OCI-LY1 (cell line): ENCODE measurements at regions not wholly inside any gene's neighbourhood (a gene's known extent, or its start where the extent isn't known, plus 50 kb on each side); places are given as distances from the start of the nearest gene placed in this dataset.

ENCODE experiments used
- H2AFZ ChIP-seq: fragments of 200-600 bp; sonication (generic), shearing (Covaris generic); 2 replicates; pipeline ENCODE4 v1.6.0; 2014; ENCODE audit warnings: antibody characterized with exemption, mild to moderate bottlenecking, low read length
- H3F3A ChIP-seq: fragments of 200-600 bp; sonication (generic), shearing (Covaris generic); 2 replicates; pipeline ENCODE4 v1.6.0; 2014; ENCODE audit warnings: mild to moderate bottlenecking, antibody characterized with exemption, low read length, moderate library complexity; ENCODE audit not compliant: insufficient read depth
- H3K27ac ChIP-seq: fragments of 200-600 bp; sonication (generic); 2 replicates; pipeline ENCODE4 v1.5.1; 2014; ENCODE audit warnings: low read length, mixed run types, mild to moderate bottlenecking, low read depth; ENCODE audit not compliant: poor library complexity, severe bottlenecking
- H3K27me3 ChIP-seq: fragments of 200-600 bp; sonication (generic); 2 replicates; pipeline ENCODE4 v1.6.0; 2014; ENCODE audit warnings: antibody characterized with exemption, mild to moderate bottlenecking, low read length, moderate library complexity; ENCODE audit not compliant: insufficient read depth
- H3K36me3 ChIP-seq: fragments of 200-600 bp; sonication (generic); 2 replicates; pipeline ENCODE4 v1.6.1; 2014; ENCODE audit warnings: mild to moderate bottlenecking, antibody characterized with exemption, low read length, moderate library complexity, mixed read lengths; ENCODE audit not compliant: insufficient read depth
- H3K4me1 ChIP-seq: fragments of 200-600 bp; sonication (generic); 2 replicates; pipeline ENCODE4 v1.5.1; 2014; ENCODE audit warnings: mild to moderate bottlenecking, low read length, moderate library complexity; ENCODE audit not compliant: insufficient read depth, severe bottlenecking
- H3K4me2 ChIP-seq: fragments of 200-600 bp; sonication (generic), shearing (Covaris generic); 2 replicates; pipeline ENCODE4 v1.6.1; 2014; ENCODE audit warnings: low read length
- H3K4me3 ChIP-seq: fragments of 200-600 bp; sonication (generic); 2 replicates; pipeline ENCODE4 v1.5.1; 2014; ENCODE audit warnings: low read length, low read depth, mild to moderate bottlenecking, mixed read lengths; ENCODE audit not compliant: poor library complexity, severe bottlenecking
- H3K79me2 ChIP-seq: fragments of 200-600 bp; shearing (Covaris generic); 2 replicates; pipeline ENCODE4 v1.6.1; 2016; ENCODE audit warnings: mixed run types, low read length, mixed read lengths; ENCODE audit not compliant: insufficient read depth
- H3K9ac ChIP-seq: fragments of 200-600 bp; sonication (generic), shearing (Covaris generic); 2 replicates; pipeline ENCODE4 v1.6.1; 2014; ENCODE audit warnings: mild to moderate bottlenecking, low read length, mixed read lengths
- H3K9me2 ChIP-seq: fragments of 200-600 bp; sonication (generic), shearing (Covaris generic); 2 replicates; pipeline ENCODE4 v1.6.1; 2014; ENCODE audit warnings: low read depth, mild to moderate bottlenecking, low read length, mixed read lengths
- H3K9me3 ChIP-seq: fragments of 200-600 bp; shearing (Covaris generic); 2 replicates; pipeline ENCODE4 v1.6.1; 2014; ENCODE audit warnings: low read length, mixed read lengths
- H4K20me1 ChIP-seq: fragments of 200-600 bp; sonication (generic), shearing (Covaris generic); 2 replicates; pipeline ENCODE4 v1.6.0; 2016; ENCODE audit warnings: mild to moderate bottlenecking, low read length; ENCODE audit not compliant: insufficient read depth
- CTCF ChIP-seq: fragments of 200-600 bp; sonication (generic), shearing (Covaris generic); IDR thresholded peaks from 2 replicates; pipeline ENCODE4 v1.5.1; 2017; ENCODE audit warnings: mild to moderate bottlenecking, antibody characterized with exemption, low read length, moderate library complexity, mixed read lengths
- EZH2 ChIP-seq: fragments of 200-600 bp; sonication (generic), shearing (Covaris generic); IDR thresholded peaks from 2 replicates; pipeline ENCODE4 v1.8.0; 2017; ENCODE audit warnings: borderline replicate concordance, mixed run types, mild to moderate bottlenecking, antibody characterized with exemption, low read length, moderate library complexity, mixed read lengths

- H2AFZ ChIP-seq, result no peak overlapping the region
- H3K9me2 ChIP-seq, result no peaks in the 10 kb centered on the region
- no peak overlapping the region for H3K9ac ChIP-seq
- H3K27me3 ChIP-seq, result no peaks in the 10 kb centered on the region
- TF ChIP-seq CTCF (no peak), EZH2 (no peak)
- no peaks in the 10 kb centered on the region for H3K79me2 ChIP-seq
- no peak overlapping the region for H3K4me3 ChIP-seq
- H3K9me3 ChIP-seq, result no peaks in the 10 kb centered on the region
- H4K20me1 ChIP-seq, result no peaks in the 10 kb centered on the region
- H3K4me2 ChIP-seq, result no peak overlapping the region
- H3K27ac ChIP-seq, result no peak overlapping the region
- no peaks in the 10 kb centered on the region for H3F3A ChIP-seq
- no peaks in the 10 kb centered on the region for H3K36me3 ChIP-seq
- H3K4me1 ChIP-seq, result no peaks in the 10 kb centered on the region
These were observed 330.0 kb downstream of the PSAT1 start for GRCh38 chr9:78626971-78627370.

GRCh38 chr9:78630966-78631365 lies 334.0 kb downstream of the PSAT1 start:
- H3K4me2 ChIP-seq, result no peak overlapping the region
- no peaks in the 10 kb centered on the region for H3K27me3 ChIP-seq
- no peak overlapping the region for H2AFZ ChIP-seq
- H3K9me3 ChIP-seq, result no peaks in the 10 kb centered on the region
- H3K4me3 ChIP-seq, result no peak overlapping the region
- H3K27ac ChIP-seq, result no peak overlapping the region
- H3F3A ChIP-seq, result no peaks in the 10 kb centered on the region
- no peaks in the 10 kb centered on the region for H4K20me1 ChIP-seq
- H3K9ac ChIP-seq, result no peak overlapping the region
- H3K36me3 ChIP-seq, result no peaks in the 10 kb centered on the region
- no peaks in the 10 kb centered on the region for H3K9me2 ChIP-seq
- TF ChIP-seq CTCF (no peak), EZH2 (no peak)
- H3K4me1 ChIP-seq, result no peaks in the 10 kb centered on the region
- no peaks in the 10 kb centered on the region for H3K79me2 ChIP-seq

- Histone ChIP-seq H4K20me1 (no peaks in the 10 kb centered on the region), H3F3A (no peaks in the 10 kb centered on the region), H3K79me2 (no peaks in the 10 kb centered on the region), H3K27ac (no peak overlapping the region), H3K27me3 (no peaks in the 10 kb centered on the region), H3K4me2 (no peak overlapping the region), H2AFZ (no peak overlapping the region), H3K9ac (no peak overlapping the region), H3K4me3 (no peak overlapping the region), H3K36me3 (no peaks in the 10 kb centered on the region), H3K9me2 (no peaks in the 10 kb centered on the region), H3K9me3 (no peaks in the 10 kb centered on the region), H3K4me1 (no peaks in the 10 kb centered on the region)
- TF ChIP-seq EZH2, result no peak
These were observed 343.8 kb downstream of the PSAT1 start for GRCh38 chr9:78640728-78641127.

- TF ChIP-seq CTCF (no peak), EZH2 (no peak)
- Histone ChIP-seq H3K27ac (no peak overlapping the region), H3F3A (no peaks in the 10 kb centered on the region), H2AFZ (no peak overlapping the region), H3K4me1 (no peaks in the 10 kb centered on the region), H3K4me2 (no peak overlapping the region), H3K27me3 (no peaks in the 10 kb centered on the region), H3K9ac (no peak overlapping the region), H4K20me1 (no peaks in the 10 kb centered on the region), H3K79me2 (no peaks in the 10 kb centered on the region), H3K36me3 (no peaks in the 10 kb centered on the region), H3K9me3 (no peaks in the 10 kb centered on the region), H3K4me3 (no peak overlapping the region), H3K9me2 (no peaks in the 10 kb centered on the region)
These were observed 347.4 kb downstream of the PSAT1 start for GRCh38 chr9:78644359-78644758.
